ENCODE measurements at regions not wholly inside any gene's neighbourhood (a gene's known extent, or its start where the extent isn't known, plus 50 kb on each side); places are given as distances from the start of the nearest gene placed in this dataset.

GRCh38 chr4:174420316-174420715, 102.0 kb downstream of the HPGD start:
- TF ChIP-seq TCF12 (IDR thresholded peaks at IDR 0.05; ENCODE audit: low read depth) (no peak), NFIC (IDR thresholded peaks at IDR 0.05) (no peak), CREB1 (IDR thresholded peaks at IDR 0.05; ENCODE audit: low read depth) (no peak), TAF1 (IDR thresholded peaks at IDR 0.05; ENCODE audit: low read depth) (no peak), EP300 (IDR thresholded peaks at IDR 0.05; ENCODE audit: borderline replicate concordance) (no peak), USF1 (IDR thresholded peaks at IDR 0.05) (no peak), TEAD4 (IDR thresholded peaks at IDR 0.05) (no peak), RAD21 (IDR thresholded peaks at IDR 0.05; ENCODE audit: low read depth) (no peak), FOXM1 (IDR thresholded peaks at IDR 0.05; ENCODE audit: borderline replicate concordance, low read depth) (no peak), CEBPB (IDR thresholded peaks at IDR 0.05) (no peak), MAX (IDR thresholded peaks at IDR 0.05) (no peak), ZBTB7A (IDR thresholded peaks at IDR 0.05; ENCODE audit: low read depth) (no peak), YY1 (IDR thresholded peaks at IDR 0.05; ENCODE audit: low read depth) (no peak)

- TF ChIP-seq TAF1 (IDR thresholded peaks at IDR 0.05; ENCODE audit: low read depth) (no peak), ZBTB7A (IDR thresholded peaks at IDR 0.05; ENCODE audit: low read depth) (no peak), YY1 (IDR thresholded peaks at IDR 0.05; ENCODE audit: low read depth) (no peak), EP300 (IDR thresholded peaks at IDR 0.05; ENCODE audit: borderline replicate concordance) (no peak), CEBPB (IDR thresholded peaks at IDR 0.05) (no peak), RAD21 (IDR thresholded peaks at IDR 0.05; ENCODE audit: low read depth) (no peak), USF1 (IDR thresholded peaks at IDR 0.05) (no peak), EGR1 (IDR thresholded peaks at IDR 0.05) (no peak), TCF12 (IDR thresholded peaks at IDR 0.05; ENCODE audit: low read depth) (no peak)
Measured at GRCh38 chr4:174418640-174419212, 103.6 kb downstream of the HPGD start.

- TF ChIP-seq USF1 (IDR thresholded peaks at IDR 0.05), result no peak
Measured at GRCh38 chr4:174408841-174409552, 113.3 kb downstream of the HPGD start.

GRCh38 chr4:174406383-174406782, 115.9 kb downstream of the HPGD start:
- TF ChIP-seq TAF1 (IDR thresholded peaks at IDR 0.05; ENCODE audit: low read depth), result no peak

- TF ChIP-seq TAF1 (IDR thresholded peaks at IDR 0.05; ENCODE audit: low read depth), result no peak
- no peak for TF ChIP-seq USF1 (IDR thresholded peaks at IDR 0.05)
- TF ChIP-seq ZBTB7A (IDR thresholded peaks at IDR 0.05; ENCODE audit: low read depth), result no peak
- TF ChIP-seq NFIC (IDR thresholded peaks at IDR 0.05), result no peak
Measured at GRCh38 chr4:174405923-174406322, 116.4 kb downstream of the HPGD start.

- TF ChIP-seq RAD21 (IDR thresholded peaks at IDR 0.05; ENCODE audit: low read depth) (no peak), TEAD4 (IDR thresholded peaks at IDR 0.05) (no peak), REST (IDR thresholded peaks at IDR 0.05; ENCODE audit: low read depth) (no peak), CEBPB (IDR thresholded peaks at IDR 0.05) (no peak), EGR1 (IDR thresholded peaks at IDR 0.05) (no peak), USF1 (IDR thresholded peaks at IDR 0.05) (no peak), YY1 (IDR thresholded peaks at IDR 0.05; ENCODE audit: low read depth) (no peak), CREB1 (IDR thresholded peaks at IDR 0.05; ENCODE audit: low read depth) (no peak), TAF1 (IDR thresholded peaks at IDR 0.05; ENCODE audit: low read depth) (no peak), EP300 (IDR thresholded peaks at IDR 0.05; ENCODE audit: borderline replicate concordance) (no peak), TCF12 (IDR thresholded peaks at IDR 0.05; ENCODE audit: low read depth) (no peak), FOXM1 (IDR thresholded peaks at IDR 0.05; ENCODE audit: borderline replicate concordance, low read depth) (no peak), MAX (IDR thresholded peaks at IDR 0.05) (no peak), NFIC (IDR thresholded peaks at IDR 0.05) (no peak), ZBTB7A (IDR thresholded peaks at IDR 0.05; ENCODE audit: low read depth) (no peak)
Measured at GRCh38 chr4:174404677-174405076, 117.6 kb downstream of the HPGD start.

Data from Ishikawa (cell line).